Stimulated activated naive CD8-positive, alpha-beta T cell treated with anti-CD3 and anti-CD28 coated beads, Interleukin-15, amount 100 ng/mL, for 72 hours (primary cell): ENCODE measurements at regions not wholly inside any gene's neighbourhood (a gene's known extent, or its start where the extent isn't known, plus 50 kb on each side); places are given as distances from the start of the nearest gene placed in this dataset.
"Not testable (repeated sequence)": the region's sequence is repeated elsewhere in the genome, so short reads cannot be mapped to it uniquely, and the experiment has no call there.

Experiments used
- ATAC-seq: fragments of 150-1000 bp; cut with Tn5 transposase; 2 replicates; pipeline ENCODE4 v1.10.0; 2021; ENCODE audit warnings: mild to moderate bottlenecking, moderate library complexity
- DNase-seq, 2 donors: peaks; one replicate each; pipeline ENCODE4 v3.0.0; 2021 to 2022
- H3K27ac Mint-ChIP-seq, 2 donors: one replicate each; pipeline ENCODE4 v1.8.0; 2022; ENCODE audit warnings: mild to moderate bottlenecking in 2 of 2, mixed read lengths in 2 of 2, moderate library complexity in 2 of 2
- H3K27me3 Mint-ChIP-seq: one replicate; pipeline ENCODE4 v1.8.0; 2022; ENCODE audit warnings: mixed read lengths
- H3K4me1 Mint-ChIP-seq: one replicate; pipeline ENCODE4 v1.8.0; 2022; ENCODE audit warnings: mild to moderate bottlenecking, mixed read lengths
- H3K4me3 Mint-ChIP-seq, 2 donors: one replicate each; pipeline ENCODE4 v1.8.0; 2022; ENCODE audit warnings: mild to moderate bottlenecking in 2 of 2, mixed read lengths in 2 of 2, moderate library complexity in 1 of 2
- H3K9me3 Mint-ChIP-seq, 2 donors: one replicate each; pipeline ENCODE4 v1.8.0; 2022; ENCODE audit warnings: mixed read lengths in 2 of 2

DNA sequence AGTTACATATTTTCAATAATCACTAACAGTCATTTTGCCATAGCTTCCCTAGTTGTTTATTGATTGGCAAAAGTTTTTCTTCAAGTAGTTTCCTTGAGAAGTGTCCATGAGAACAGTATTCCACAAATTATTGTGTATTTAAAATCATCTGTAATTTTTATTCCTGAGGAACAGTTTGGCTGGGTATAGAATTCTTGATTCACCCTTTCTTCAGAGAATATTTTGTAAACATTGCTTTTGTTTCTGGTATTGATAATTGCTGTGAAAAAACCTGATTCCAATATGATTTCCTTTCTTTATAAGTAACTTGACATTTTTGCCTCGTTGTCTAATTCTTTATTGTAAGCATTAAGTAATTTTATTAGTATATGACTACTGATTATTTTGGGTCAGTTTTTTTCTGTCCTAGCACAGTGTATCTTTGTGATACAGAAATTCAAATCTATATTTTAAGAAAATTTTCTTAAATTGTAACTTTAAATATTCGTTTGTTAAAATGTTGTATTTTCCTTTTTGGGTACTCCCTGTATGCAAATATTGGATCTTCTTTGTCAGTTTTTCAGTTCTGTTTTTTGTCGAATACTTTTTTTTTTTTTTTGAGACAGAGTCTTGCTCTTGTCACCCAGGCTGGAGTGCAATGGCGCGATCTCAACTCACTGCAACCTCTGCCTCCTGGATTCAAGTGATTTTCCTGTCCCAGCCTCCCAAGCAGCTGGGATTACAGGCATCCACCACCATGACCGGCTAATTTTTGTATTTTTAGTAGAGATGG, 162.0 kb upstream of the ATP2B1 start:
- Mint-ChIP-seq H3K4me3 (no peak overlapping the region), H3K27ac (no peak overlapping the region), H3K9me3 (peaks cover 14 to 27% of the 10 kb centered on the region in 2 donors), H3K27me3 (no peaks in the 10 kb centered on the region), H3K4me1 (no peaks in the 10 kb centered on the region)
- DNase-seq: no peak
- no peak for ATAC-seq

DNA sequence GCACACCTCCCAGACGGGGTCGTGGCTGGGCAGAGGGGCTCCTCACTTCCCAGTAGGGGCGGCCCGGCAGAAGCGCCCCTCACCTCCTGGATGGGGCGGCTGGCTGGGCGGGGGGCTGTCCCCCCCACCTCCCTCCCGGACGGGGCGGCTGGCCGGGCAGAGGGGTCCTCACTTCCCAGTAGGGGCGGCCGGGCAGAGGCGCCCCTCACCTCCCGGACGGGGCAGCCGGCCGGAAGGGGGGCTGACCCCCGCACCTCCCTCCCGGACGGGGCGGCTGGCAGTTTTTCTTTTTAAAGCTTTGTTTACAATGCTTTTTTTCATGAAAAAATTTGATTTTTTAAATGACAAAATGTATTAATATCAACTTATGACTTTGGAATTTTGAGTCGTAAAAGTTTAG, 159.0 kb upstream of the ATP2B1 start:
- DNase-seq, H3K4me3 Mint-ChIP-seq, H3K27me3 Mint-ChIP-seq, ATAC-seq, H3K27ac Mint-ChIP-seq: not testable (repeated sequence)
- Mint-ChIP-seq H3K9me3 (peaks cover 14 to 33% of the 10 kb centered on the region in 2 donors), H3K4me1 (peaks cover 25% of the 10 kb centered on the region)

DNA sequence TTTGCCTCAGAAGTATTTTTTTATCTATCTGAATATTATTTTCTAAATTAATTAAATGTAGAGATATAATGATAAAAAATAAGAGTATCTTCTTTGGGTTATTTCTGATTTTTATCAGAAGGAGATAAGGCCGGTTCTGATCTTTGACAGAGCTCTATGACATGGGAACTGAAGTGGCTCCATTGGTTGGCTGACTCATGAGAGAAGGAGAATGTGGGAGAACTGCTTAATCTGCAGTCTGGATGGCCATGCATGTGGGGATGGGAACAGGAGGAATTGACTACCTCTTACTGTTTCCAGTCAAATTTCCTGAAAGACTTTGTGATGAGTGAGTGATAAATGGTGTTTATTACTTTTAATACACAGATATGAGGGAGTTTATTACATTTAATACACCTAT, 155.8 kb upstream of the ATP2B1 start:
- ATAC-seq (no peak), DNase-seq (no peak)
- H3K4me1 Mint-ChIP-seq: peaks cover 46% of the 10 kb centered on the region
- peaks cover 0 to 6% of the 10 kb centered on the region in 2 donors for H3K9me3 Mint-ChIP-seq
- no peaks in the 10 kb centered on the region for H3K27me3 Mint-ChIP-seq
- H3K27ac Mint-ChIP-seq: peak overlapping the region in 1 of 2 donors; percentile 14
- peak overlapping the region in 1 of 2 donors; percentile 6 for H3K4me3 Mint-ChIP-seq

DNA sequence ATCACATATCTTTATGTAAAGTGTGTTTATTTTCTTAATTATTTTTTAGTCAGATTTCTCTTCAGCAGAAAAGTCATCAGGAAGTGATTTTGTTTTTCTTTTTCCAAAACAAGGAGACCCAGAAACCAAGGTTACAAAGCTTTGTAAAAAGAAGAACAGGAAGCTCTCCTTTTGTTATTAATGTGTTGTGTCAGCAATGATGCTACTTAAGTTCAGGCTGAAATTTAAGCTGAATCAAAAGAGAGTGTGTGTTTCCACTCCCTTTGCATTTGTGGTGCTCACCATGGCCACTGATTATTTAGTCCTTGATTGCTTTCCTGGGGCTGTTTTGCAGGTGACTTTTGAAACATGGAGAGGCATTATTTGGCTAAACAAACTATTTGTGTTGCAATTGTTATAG, 155.3 kb upstream of the ATP2B1 start:
- H3K9me3 Mint-ChIP-seq: peaks cover 0 to 6% of the 10 kb centered on the region in 2 donors
- peak overlapping the region; percentile 97 to 99 for H3K27ac Mint-ChIP-seq
- ATAC-seq: peak; percentile 38
- DNase-seq: no peak
- no peaks in the 10 kb centered on the region for H3K27me3 Mint-ChIP-seq
- peaks cover 50% of the 10 kb centered on the region for H3K4me1 Mint-ChIP-seq
- H3K4me3 Mint-ChIP-seq: peak overlapping the region; percentile 76 to 90

DNA sequence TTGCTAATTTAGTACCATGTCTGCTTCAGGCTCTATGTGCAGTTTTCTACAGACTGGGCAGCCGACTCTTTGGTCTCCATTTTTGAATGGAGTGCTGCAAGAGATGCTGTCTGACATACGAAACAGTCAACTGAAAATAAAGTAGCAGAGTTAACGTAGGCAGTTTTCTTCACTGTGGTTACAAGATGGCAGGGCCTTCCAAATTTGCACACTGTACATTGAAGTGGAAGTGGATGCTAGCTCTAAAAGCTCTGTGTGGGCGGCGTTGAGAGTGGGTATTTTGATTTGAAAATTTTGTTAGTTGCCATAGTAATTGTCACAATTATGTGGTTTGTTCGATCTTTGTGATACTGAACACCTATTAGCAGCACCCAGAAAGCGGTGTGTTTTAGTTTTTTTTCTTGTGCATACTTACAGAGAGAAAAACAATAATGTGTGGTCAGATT, 154.9 kb upstream of the ATP2B1 start:
- peak overlapping the region; percentile 97 to 99 for H3K27ac Mint-ChIP-seq
- no peaks in the 10 kb centered on the region for H3K27me3 Mint-ChIP-seq
- H3K4me3 Mint-ChIP-seq: peak overlapping the region; percentile 76 to 90
- peaks cover 54% of the 10 kb centered on the region for H3K4me1 Mint-ChIP-seq
- peak; percentile 64 to 79 for DNase-seq
- ATAC-seq: peak; percentile 88
- peaks cover 0 to 6% of the 10 kb centered on the region in 2 donors for H3K9me3 Mint-ChIP-seq

DNA sequence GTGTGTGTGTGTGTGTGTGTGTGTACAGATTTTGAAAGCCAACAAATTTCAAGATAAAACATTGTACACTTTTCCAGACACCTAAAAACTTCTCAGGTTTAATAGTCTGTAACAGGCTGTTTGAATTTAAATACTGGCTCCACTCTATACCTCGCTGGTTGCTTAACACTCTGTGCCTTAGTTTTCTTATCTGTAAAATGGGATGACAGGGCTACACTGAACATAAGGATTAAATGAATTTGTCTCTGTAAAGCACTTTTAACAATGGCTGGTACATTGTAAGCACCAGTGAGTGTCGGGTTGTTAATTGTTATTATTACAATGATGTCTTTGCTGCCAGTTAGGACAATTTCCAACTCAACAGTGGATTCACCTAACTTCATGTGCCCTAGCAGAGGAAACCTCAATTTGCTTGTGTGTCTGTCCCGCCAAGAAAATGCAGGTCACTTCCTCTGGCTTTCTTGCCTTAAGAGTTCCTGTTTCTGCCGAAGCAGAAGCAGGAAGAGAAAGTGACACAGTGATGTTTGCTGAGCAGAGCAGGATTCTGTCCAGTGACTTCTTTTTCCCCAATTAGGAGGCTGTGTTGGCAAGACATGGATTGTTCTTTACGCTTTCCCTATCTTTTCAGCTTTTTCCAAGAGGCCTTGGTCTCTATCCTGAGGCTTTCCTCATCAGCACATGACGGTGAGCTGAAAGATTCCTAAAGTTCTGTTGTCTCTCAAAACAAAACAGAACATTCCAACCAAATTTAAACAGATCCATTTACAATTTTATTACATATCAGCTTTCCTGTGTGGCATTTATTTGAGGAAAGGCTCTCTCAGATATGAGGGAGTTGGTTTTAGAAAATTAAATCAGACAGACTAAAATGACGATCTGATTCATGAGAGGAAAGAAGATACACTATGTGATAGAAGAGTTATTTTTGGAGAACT, 154.1 kb upstream of the ATP2B1 start:
- peak; percentile 21 for ATAC-seq
- H3K27me3 Mint-ChIP-seq: no peaks in the 10 kb centered on the region
- H3K27ac Mint-ChIP-seq: peak overlapping the region; percentile 97 to 99
- DNase-seq: peak; percentile 20 to 43
- peak overlapping the region; percentile 76 to 90 for H3K4me3 Mint-ChIP-seq
- peaks cover 62% of the 10 kb centered on the region for H3K4me1 Mint-ChIP-seq
- H3K9me3 Mint-ChIP-seq: peaks cover 3 to 6% of the 10 kb centered on the region in 2 donors

DNA sequence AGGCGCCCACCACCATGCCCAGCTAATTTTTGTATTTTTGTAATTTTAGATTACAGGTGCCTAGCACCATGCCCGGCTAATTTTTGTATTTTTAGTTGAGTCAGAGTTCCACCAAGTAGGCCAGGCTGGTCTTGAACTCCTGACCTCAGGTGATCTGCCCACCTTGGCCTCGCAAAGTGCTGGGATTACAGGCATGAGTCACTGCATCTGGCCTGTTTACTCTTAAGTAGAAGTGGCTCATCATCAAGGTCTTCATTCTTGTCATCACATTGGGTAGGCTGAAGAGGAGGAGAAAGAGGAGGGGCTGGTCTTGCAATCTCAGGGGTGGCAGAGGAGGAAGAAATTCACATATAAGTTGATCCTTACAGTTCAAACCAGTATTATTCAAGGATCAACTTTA, 152.4 kb upstream of the ATP2B1 start:
- ATAC-seq: no peak
- H3K4me3 Mint-ChIP-seq: no peak overlapping the region
- peak in 1 of 2 donors; percentile 23 for DNase-seq
- H3K9me3 Mint-ChIP-seq: peaks cover 3 to 6% of the 10 kb centered on the region in 2 donors
- peaks cover 77% of the 10 kb centered on the region for H3K4me1 Mint-ChIP-seq
- H3K27ac Mint-ChIP-seq: no peak overlapping the region
- no peaks in the 10 kb centered on the region for H3K27me3 Mint-ChIP-seq

DNA sequence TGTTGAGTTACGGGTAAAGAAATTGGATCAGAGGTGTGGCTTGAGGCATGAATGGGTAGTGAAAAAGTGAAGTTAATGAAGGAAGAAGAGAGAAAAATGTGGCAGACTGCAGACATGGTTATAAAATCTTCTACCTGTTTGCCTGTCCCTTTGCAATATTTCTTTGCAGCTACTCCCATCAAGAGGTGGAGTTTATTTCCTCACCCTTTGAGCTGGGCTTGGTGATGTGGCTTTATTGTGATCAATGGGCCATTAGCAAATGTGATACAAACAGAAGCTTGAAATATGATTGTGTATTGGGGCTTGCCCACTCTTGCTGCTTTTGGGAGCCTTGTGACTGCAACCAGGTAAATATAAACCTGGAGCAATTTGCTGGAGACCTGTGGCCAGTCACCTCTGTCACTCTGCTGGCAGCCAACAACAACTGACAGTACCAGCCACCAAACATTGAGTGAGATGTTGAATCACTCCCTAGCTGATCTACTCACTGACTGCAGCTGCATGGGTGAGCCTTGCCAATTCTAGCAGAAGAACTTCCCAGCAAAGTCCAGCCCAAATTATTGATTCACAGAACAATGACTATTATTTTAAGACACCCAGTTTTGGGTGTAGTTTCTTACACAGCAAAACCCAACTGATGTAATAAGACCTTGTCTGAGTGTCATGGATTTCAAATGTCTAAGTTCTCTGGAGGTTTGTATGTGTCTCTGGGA, 151.0 kb upstream of the ATP2B1 start:
- DNase-seq: no peak
- Mint-ChIP-seq H3K4me1 (peaks cover 84% of the 10 kb centered on the region), H3K9me3 (peaks cover 0 to 3% of the 10 kb centered on the region in 2 donors), H3K27ac (no peak overlapping the region), H3K27me3 (no peaks in the 10 kb centered on the region), H3K4me3 (no peak overlapping the region)
- no peak for ATAC-seq

DNA sequence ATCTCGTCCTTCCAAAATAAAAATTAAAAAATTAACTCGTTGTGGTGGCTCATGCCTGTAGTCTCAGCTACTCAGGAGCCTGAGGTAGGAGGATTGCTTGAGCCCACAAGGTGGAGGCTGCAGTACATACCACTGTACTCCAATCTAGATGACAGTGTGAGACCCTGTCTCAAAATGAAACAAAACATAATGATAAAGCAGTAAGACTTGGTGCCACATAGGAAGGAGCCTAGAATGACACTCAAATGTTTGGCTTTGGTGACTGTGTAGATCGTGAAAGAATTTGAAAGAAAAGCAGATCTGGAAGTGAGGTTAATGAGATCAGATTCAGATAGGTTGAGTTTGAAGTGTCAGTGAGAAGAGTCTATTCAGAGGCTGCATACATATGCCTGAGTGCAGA, 150.1 kb upstream of the ATP2B1 start:
- DNase-seq: no peak
- Mint-ChIP-seq H3K9me3 (peaks cover 0 to 3% of the 10 kb centered on the region in 2 donors), H3K4me3 (no peak overlapping the region), H3K4me1 (peaks cover 77% of the 10 kb centered on the region), H3K27me3 (no peaks in the 10 kb centered on the region), H3K27ac (no peak overlapping the region)
- peak; percentile 34 for ATAC-seq

DNA sequence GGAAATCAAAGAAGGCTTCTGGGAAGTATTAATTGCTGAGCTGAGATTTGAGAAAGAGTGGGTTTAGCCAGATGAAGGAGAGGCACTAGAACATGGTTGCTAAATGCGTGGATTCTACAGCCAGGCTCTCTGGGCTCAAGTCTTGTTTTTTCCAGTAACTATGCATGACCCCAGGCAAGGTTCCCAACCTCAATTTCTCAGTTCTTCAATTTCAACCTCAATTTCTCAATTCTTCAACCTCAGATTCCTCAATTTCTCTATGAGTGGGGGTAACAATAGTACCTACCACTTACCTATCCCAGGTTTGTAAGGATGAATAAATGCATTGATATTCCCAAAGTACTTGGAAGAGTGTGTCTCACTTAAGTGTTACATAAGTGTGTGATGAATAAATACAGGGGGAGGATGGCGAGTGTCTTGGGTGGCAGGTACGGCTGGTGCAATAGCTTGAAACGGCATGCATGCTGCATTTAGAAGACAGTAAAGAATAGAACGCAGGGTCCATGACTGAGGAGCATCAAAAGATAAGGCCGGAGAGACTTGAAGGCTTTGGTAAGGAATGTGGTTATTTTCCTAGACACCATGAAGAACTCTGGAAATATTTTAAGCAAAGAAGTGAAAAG, 149.1 kb upstream of the ATP2B1 start:
- H3K4me1 Mint-ChIP-seq: peaks cover 67% of the 10 kb centered on the region
- ATAC-seq (no peak), DNase-seq (no peak)
- peaks cover 0 to 3% of the 10 kb centered on the region in 2 donors for H3K9me3 Mint-ChIP-seq
- H3K4me3 Mint-ChIP-seq: no peak overlapping the region
- no peaks in the 10 kb centered on the region for H3K27me3 Mint-ChIP-seq
- peak overlapping the region; percentile 48 to 51 for H3K27ac Mint-ChIP-seq

DNA sequence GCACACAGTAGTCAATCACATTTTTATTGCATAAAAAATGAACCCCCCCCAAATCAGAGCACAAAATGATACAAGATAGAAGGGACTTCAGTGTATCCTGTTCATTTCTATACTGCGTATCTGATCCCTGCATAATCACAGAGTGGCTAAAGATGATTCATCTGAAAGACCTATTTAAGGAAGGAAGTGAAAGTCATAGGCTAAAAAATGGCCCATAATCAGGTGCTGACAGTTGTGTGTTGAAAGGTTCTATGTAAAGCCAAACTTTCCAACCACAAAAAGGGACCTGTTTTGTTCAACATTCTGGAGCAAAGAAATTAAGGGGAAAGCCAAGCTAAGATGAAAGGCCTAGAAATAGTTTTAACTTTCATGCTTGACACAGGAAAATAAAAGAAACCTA, 147.8 kb upstream of the ATP2B1 start:
- peak; percentile 95 for ATAC-seq

DNA sequence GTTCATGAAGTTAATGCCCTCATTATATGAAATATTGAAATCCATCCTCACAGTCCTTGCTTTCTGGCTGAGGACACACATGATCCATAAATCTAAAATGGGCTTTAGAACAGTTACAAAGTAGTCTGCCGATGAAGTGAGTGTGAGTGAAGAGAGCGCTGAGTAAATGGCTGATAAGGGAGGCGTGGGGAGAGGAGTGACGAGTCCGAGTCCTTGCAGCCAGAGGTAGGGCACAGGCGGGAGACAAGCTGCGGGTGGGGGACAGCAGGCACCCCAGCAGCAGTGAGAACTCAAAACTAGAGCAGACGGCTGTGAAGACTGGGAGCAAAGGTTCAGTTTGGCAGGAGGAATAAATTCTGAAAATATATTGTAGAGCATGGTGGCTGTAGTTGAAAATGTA, 140.1 kb upstream of the ATP2B1 start:
- no peak overlapping the region for H3K27ac Mint-ChIP-seq
- H3K4me3 Mint-ChIP-seq: no peak overlapping the region
- H3K9me3 Mint-ChIP-seq: peaks cover 0 to 7% of the 10 kb centered on the region in 2 donors
- DNase-seq: no peak
- H3K27me3 Mint-ChIP-seq: no peaks in the 10 kb centered on the region
- ATAC-seq: no peak
- no peaks in the 10 kb centered on the region for H3K4me1 Mint-ChIP-seq

More for the DNA sequence above, 147.8 kb upstream of the ATP2B1 start:
- Mint-ChIP-seq H3K9me3 (peaks cover 0 to 3% of the 10 kb centered on the region in 2 donors), H3K4me1 (peaks cover 60% of the 10 kb centered on the region), H3K4me3 (peak overlapping the region; percentile 10 to 22), H3K27ac (no peak overlapping the region), H3K27me3 (no peaks in the 10 kb centered on the region)
- peak; percentile 11 to 28 for DNase-seq

DNA sequence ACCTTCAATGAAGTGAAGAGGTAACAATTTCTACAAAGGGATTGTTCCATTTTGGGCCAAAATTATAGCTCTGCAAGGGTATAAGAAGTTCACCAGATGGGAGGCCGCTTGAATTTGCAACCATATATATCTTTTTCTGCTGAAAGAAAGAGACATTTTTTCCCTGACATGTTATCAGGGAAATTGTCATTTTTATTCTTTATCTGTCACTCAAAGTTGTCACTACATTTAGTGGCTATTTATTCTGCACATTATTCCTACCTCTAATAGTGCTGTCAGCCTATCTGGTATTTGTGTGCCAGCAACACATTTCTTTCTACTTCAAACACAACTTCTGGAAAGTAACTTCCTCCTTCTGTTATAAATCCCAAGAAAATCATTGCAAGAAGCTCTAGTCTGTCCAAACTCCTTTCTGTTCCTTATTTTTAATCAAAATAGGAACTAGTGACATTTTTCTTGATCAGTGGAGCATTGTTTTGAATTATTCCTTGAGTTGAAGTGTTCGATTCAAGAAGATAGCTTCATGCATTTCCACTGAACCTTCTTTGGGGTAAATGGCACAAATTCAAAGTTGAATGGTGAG, 137.9 kb upstream of the ATP2B1 start:
- ATAC-seq (no peak), DNase-seq (no peak)
- peaks cover 0 to 7% of the 10 kb centered on the region in 2 donors for H3K9me3 Mint-ChIP-seq
- H3K27me3 Mint-ChIP-seq: no peaks in the 10 kb centered on the region
- no peak overlapping the region for H3K4me3 Mint-ChIP-seq
- H3K4me1 Mint-ChIP-seq: no peaks in the 10 kb centered on the region
- H3K27ac Mint-ChIP-seq: no peak overlapping the region

DNA sequence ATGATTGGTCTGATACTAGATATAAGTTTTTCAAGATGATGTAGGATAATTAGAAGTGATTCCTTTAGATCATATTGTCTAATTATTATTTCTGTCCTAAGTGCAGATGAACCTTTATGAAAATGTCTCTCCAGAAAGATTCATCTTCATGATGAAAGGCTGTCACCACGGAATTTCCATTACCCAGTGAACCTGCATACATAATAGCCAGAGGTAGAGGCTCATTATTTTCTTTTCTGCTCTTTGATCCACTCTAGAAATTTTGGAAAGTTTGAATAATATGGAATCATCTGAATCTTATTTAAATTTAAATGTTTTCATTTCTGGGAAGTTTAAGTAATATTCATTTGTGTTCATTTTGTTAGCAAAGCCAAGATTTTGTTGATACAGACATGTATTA, 137.1 kb upstream of the ATP2B1 start:
- DNase-seq: no peak
- peaks cover 0 to 7% of the 10 kb centered on the region in 2 donors for H3K9me3 Mint-ChIP-seq
- H3K27ac Mint-ChIP-seq: no peak overlapping the region
- no peaks in the 10 kb centered on the region for H3K4me1 Mint-ChIP-seq
- H3K4me3 Mint-ChIP-seq: no peak overlapping the region
- ATAC-seq: no peak
- no peaks in the 10 kb centered on the region for H3K27me3 Mint-ChIP-seq
